ENCODE measurements at regions not wholly inside any gene's neighbourhood (a gene's known extent, or its start where the extent isn't known, plus 50 kb on each side); places are given as distances from the start of the nearest gene placed in this dataset.
"Not testable (repeated sequence)": the region's sequence is repeated elsewhere in the genome, so short reads cannot be mapped to it uniquely, and the experiment has no call there.

GRCh38 chr5:57002959-57003485 is 51.1 kb upstream of the MIER3 start:
- DNase-seq (ENCODE audit: low read depth), result no peak

GRCh38 chr5:57003566-57003965 is 51.6 kb upstream of the MIER3 start:
- not testable (repeated sequence) for DNase-seq (ENCODE audit: low read depth)

GRCh38 chr5:57004800-57005199 is 52.9 kb upstream of the MIER3 start:
- DNase-seq (ENCODE audit: low read depth), result no peak

GRCh38 chr5:57007344-57007743 is 55.4 kb upstream of the MIER3 start:
- no peak for DNase-seq (ENCODE audit: low read depth)

GRCh38 chr5:57009811-57010210 is 57.9 kb upstream of the MIER3 start:
- DNase-seq (ENCODE audit: low read depth), result no peak

- no peak for DNase-seq (ENCODE audit: low read depth)
Measured at GRCh38 chr5:57010786-57011185, 58.9 kb upstream of the MIER3 start.

- no peak for DNase-seq (ENCODE audit: low read depth)
Measured at GRCh38 chr5:57012511-57012910, 60.6 kb upstream of the MIER3 start.

- no peak for DNase-seq (ENCODE audit: low read depth)
Measured at GRCh38 chr5:57025961-57026360, 74.0 kb upstream of the MIER3 start.

GRCh38 chr5:57028161-57028560 is 76.2 kb upstream of the MIER3 start:
- DNase-seq (ENCODE audit: low read depth), result no peak

GRCh38 chr5:57032151-57032551 is 80.2 kb upstream of the MIER3 start:
- no peak for DNase-seq (ENCODE audit: low read depth)

GRCh38 chr5:57033103-57033502 is 81.2 kb upstream of the MIER3 start:
- DNase-seq (ENCODE audit: low read depth), result no peak

- DNase-seq (ENCODE audit: low read depth), result no peak
Measured at GRCh38 chr5:57033503-57033902, 81.6 kb upstream of the MIER3 start.

- DNase-seq (ENCODE audit: low read depth), result no peak
Measured at GRCh38 chr5:57034201-57034916, 82.4 kb upstream of the MIER3 start.

GRCh38 chr5:57035955-57036354 is 84.0 kb upstream of the MIER3 start:
- DNase-seq (ENCODE audit: low read depth), result no peak

- DNase-seq (ENCODE audit: low read depth), result no peak
Measured at GRCh38 chr5:57036761-57037160, 84.8 kb upstream of the MIER3 start.

GRCh38 chr5:57037355-57037754 is 85.4 kb upstream of the MIER3 start:
- no peak for DNase-seq (ENCODE audit: low read depth)

- no peak for DNase-seq (ENCODE audit: low read depth)
Measured at GRCh38 chr5:57041570-57041969, 89.6 kb upstream of the MIER3 start.

GRCh38 chr5:57042524-57042931 is 90.6 kb upstream of the MIER3 start:
- DNase-seq (ENCODE audit: low read depth), result no peak

- DNase-seq (ENCODE audit: low read depth), result no peak
Measured at GRCh38 chr5:57054135-57054534, 102.2 kb upstream of the MIER3 start.

- no peak for DNase-seq (ENCODE audit: low read depth)
Measured at GRCh38 chr5:57054671-57055070, 102.7 kb upstream of the MIER3 start.

- no peak for DNase-seq (ENCODE audit: low read depth)
Measured at GRCh38 chr5:57055731-57056130, 103.8 kb upstream of the MIER3 start.

- DNase-seq (ENCODE audit: low read depth), result no peak
Measured at GRCh38 chr5:57063773-57064172, 110.1 kb upstream of the GPBP1 start.

GRCh38 chr5:57066924-57067596 is 106.8 kb upstream of the GPBP1 start:
- no peak for DNase-seq (ENCODE audit: low read depth)

GRCh38 chr5:57067597-57067924 is 106.3 kb upstream of the GPBP1 start:
- DNase-seq (ENCODE audit: low read depth), result no peak
